IMR-90 (cell line): ENCODE measurements at regions not wholly inside any gene's neighbourhood (a gene's known extent, or its start where the extent isn't known, plus 50 kb on each side); places are given as distances from the start of the nearest gene placed in this dataset.

Experiments
- ATAC-seq: fragments of 200-7000 bp; cut with Tn5 transposase; 2 replicates; pipeline ENCODE4 v1.9.1; 2020; ENCODE audit warnings: low read depth, mild to moderate bottlenecking, moderate library complexity
- BruUV-seq: library from RNA; stranded (reverse); fragments of 400-500 nt; replicated peaks from 2 replicates; lab custom pipeline; 2021; lab: Mats Ljungman, UMichigan
- CTCF ChIA-PET: fragments of 300-600 bp; formaldehyde crosslinking; extraction: SDS; loops from one replicate; lab custom pipeline; 2021; ENCODE audit warnings: antibody characterized with exemption; lab: Yijun Ruan, JAX
- POLR2A ChIA-PET: fragments of 300-600 bp; sonication (Branson Sonifier 250); formaldehyde crosslinking; loops from one replicate; lab custom pipeline; 2022; ENCODE audit warnings: antibody characterized with exemption; ENCODE audit not compliant: unreplicated experiment; lab: Charles Lee
- DNase-seq: peaks from one replicate; pipeline ENCODE4 v3.0.0; 2013
- H2AFZ ChIP-seq: replicated peaks from 2 replicates; pipeline ENCODE3; 2013; ENCODE audit warnings: low read length, mild to moderate bottlenecking; ENCODE audit not compliant: poor library complexity
- H2AK5ac ChIP-seq: 2 replicates; pipeline ENCODE4 v1.6.1; 2013; ENCODE audit warnings: low read depth, low read length, inconsistent platforms
- H2AK9ac ChIP-seq: replicated peaks from 2 replicates; pipeline ENCODE3; 2013; ENCODE audit warnings: mild to moderate bottlenecking, low read depth, low read length, moderate library complexity; ENCODE audit not compliant: poor library complexity
- H2BK120ac ChIP-seq: 2 replicates; pipeline ENCODE4 v1.6.1; 2013; ENCODE audit warnings: low read depth, low read length, inconsistent platforms
- H2BK15ac ChIP-seq: 3 replicates; pipeline ENCODE4 v1.6.1; 2013; ENCODE audit warnings: low read depth, low read length, inconsistent platforms
- H2BK20ac ChIP-seq: 2 replicates; pipeline ENCODE4 v1.6.1; 2013; ENCODE audit warnings: low read depth, mild to moderate bottlenecking, inconsistent platforms, low read length, moderate library complexity
- H2BK5ac ChIP-seq: 2 replicates; pipeline ENCODE4 v1.6.1; 2013; ENCODE audit warnings: mild to moderate bottlenecking, low read depth, low read length, inconsistent platforms; ENCODE audit not compliant: poor library complexity, severe bottlenecking
- H3K14ac ChIP-seq: replicated peaks from 2 replicates; pipeline ENCODE4 v1.6.1; 2013; ENCODE audit warnings: low read depth, low read length, inconsistent platforms
- H3K18ac ChIP-seq: 2 replicates; pipeline ENCODE4 v1.6.1; 2013; ENCODE audit warnings: low read depth, low read length, control low read depth
- H3K23ac ChIP-seq: 2 replicates; pipeline ENCODE4 v1.6.1; 2013; ENCODE audit warnings: low read depth, low read length, inconsistent platforms
- H3K27ac ChIP-seq: 2 replicates; pipeline ENCODE4 v1.5.1; 2013; ENCODE audit warnings: mild to moderate bottlenecking, control low read depth, low read length; ENCODE audit not compliant: insufficient read depth
- H3K27me3 ChIP-seq: 2 replicates; pipeline ENCODE4 v1.6.1; 2013; ENCODE audit warnings: low read length; ENCODE audit not compliant: control insufficient read depth, insufficient read depth
- H3K36me3 ChIP-seq: 2 replicates; pipeline ENCODE4 v1.6.1; 2013; ENCODE audit warnings: low read length, mixed read lengths; ENCODE audit not compliant: control insufficient read depth, insufficient read depth
- H3K4ac ChIP-seq: 2 replicates; pipeline ENCODE4 v1.6.1; 2013; ENCODE audit warnings: low read depth, low read length, inconsistent platforms
- H3K4me1 ChIP-seq: 2 replicates; pipeline ENCODE4 v1.6.1; 2013; ENCODE audit warnings: low read length, mixed read lengths; ENCODE audit not compliant: control insufficient read depth, insufficient read depth
- H3K4me2 ChIP-seq: 2 replicates; pipeline ENCODE4 v1.6.1; 2013; ENCODE audit warnings: low read depth, mild to moderate bottlenecking, control low read depth, low read length, moderate library complexity
- H3K4me3 ChIP-seq: 2 replicates; pipeline ENCODE4 v1.5.1; 2013; ENCODE audit warnings: low read depth, mild to moderate bottlenecking, control low read depth, low read length, moderate library complexity; ENCODE audit not compliant: insufficient read depth
- H3K56ac ChIP-seq: 2 replicates; pipeline ENCODE4 v1.6.1; 2013; ENCODE audit warnings: low read length, inconsistent platforms; ENCODE audit not compliant: insufficient read depth; ENCODE audit errors: extremely low read depth
- H3K79me1 ChIP-seq, 2 experiments: 2 replicates each; pipeline ENCODE4 v1.6.1; 2013; ENCODE audit warnings: low read length in 2 of 2, inconsistent platforms in 1 of 2, low read depth in 1 of 2
- H3K9ac ChIP-seq: 2 replicates; pipeline ENCODE4 v1.6.1; 2013; ENCODE audit warnings: low read depth, low read length, control low read depth
- H3K9me1 ChIP-seq: 2 replicates; pipeline ENCODE4 v1.6.1; 2013; ENCODE audit warnings: low read length, inconsistent platforms; ENCODE audit not compliant: insufficient read depth
- H3K9me3 ChIP-seq: 2 replicates; pipeline ENCODE4 v1.6.1; 2013; ENCODE audit warnings: low read length; ENCODE audit not compliant: control insufficient read depth, insufficient read depth
- H4K20me1 ChIP-seq: 2 replicates; pipeline ENCODE4 v1.6.1; 2013; ENCODE audit warnings: low read length, inconsistent platforms; ENCODE audit not compliant: insufficient read depth
- H4K5ac ChIP-seq: 2 replicates; pipeline ENCODE4 v1.6.1; 2013; ENCODE audit warnings: mild to moderate bottlenecking, low read depth, low read length, control low read depth
- H4K8ac ChIP-seq, 2 experiments: 2 replicates each; pipeline ENCODE4 v1.6.1; 2013; ENCODE audit warnings: low read depth in 2 of 2, low read length in 2 of 2, control low read depth in 1 of 2, inconsistent platforms in 1 of 2
- H4K91ac ChIP-seq: 2 replicates; pipeline ENCODE4 v1.6.1; 2013; ENCODE audit warnings: low read depth, low read length, inconsistent platforms; ENCODE audit not compliant: insufficient read depth
- BHLHE40 ChIP-seq: fragments of 150-350 bp; IDR thresholded peaks from 2 replicates; pipeline ENCODE4 v1.6.1; 2016; ENCODE audit warnings: mild to moderate bottlenecking, low read depth, low read length
- CEBPB ChIP-seq: IDR thresholded peaks from 2 replicates; pipeline ENCODE4 v1.6.1; 2012; ENCODE audit warnings: low read depth, low read length, improper control_type of control experiment
- CHD1 ChIP-seq: IDR thresholded peaks from 2 replicates; pipeline ENCODE4 v1.6.1; 2012; ENCODE audit warnings: low read depth, low read length, improper control_type of control experiment
- CTCF ChIP-seq: conservative IDR thresholded peaks from 2 replicates; pipeline ENCODE4 v1.5.1; 2012; ENCODE audit warnings: mild to moderate bottlenecking, low read depth, low read length, improper control_type of control experiment
- FOS ChIP-seq: fragments of 150-350 bp; IDR thresholded peaks from 2 replicates; pipeline ENCODE4 v1.6.1; 2016; ENCODE audit warnings: low read depth, low read length
- MAFK ChIP-seq: IDR thresholded peaks from 2 replicates; pipeline ENCODE4 v1.6.1; 2012; ENCODE audit warnings: low read depth, low read length, improper control_type of control experiment
- MAZ ChIP-seq: IDR thresholded peaks from 2 replicates; pipeline ENCODE4 v1.6.1; 2012; ENCODE audit warnings: low read depth, mild to moderate bottlenecking, low read length, improper control_type of control experiment, moderate library complexity, borderline replicate concordance
- MXI1 ChIP-seq: IDR thresholded peaks from 2 replicates; pipeline ENCODE4 v1.6.1; 2012; ENCODE audit warnings: low read depth, mild to moderate bottlenecking, low read length, moderate library complexity, borderline replicate concordance
- NFE2L2 ChIP-seq: fragments of 150-350 bp; IDR thresholded peaks from 2 replicates; pipeline ENCODE4 v1.6.1; 2016; ENCODE audit warnings: low read depth, mild to moderate bottlenecking, low read length
- POLR2A ChIP-seq: IDR thresholded peaks from 2 replicates; pipeline ENCODE4 v1.6.1; 2012; ENCODE audit warnings: mild to moderate bottlenecking, low read depth, low read length
- RAD21 ChIP-seq: IDR thresholded peaks from 2 replicates; pipeline ENCODE4 v1.6.1; 2012; ENCODE audit warnings: low read length, improper control_type of control experiment
- RCOR1 ChIP-seq: IDR thresholded peaks from 2 replicates; pipeline ENCODE4 v1.6.1; 2012; ENCODE audit warnings: mild to moderate bottlenecking, low read length, improper control_type of control experiment; ENCODE audit not compliant: insufficient replicate concordance
- RFX5 ChIP-seq: IDR thresholded peaks from 2 replicates; pipeline ENCODE4 v1.8.0; 2012; ENCODE audit warnings: low read depth, mild to moderate bottlenecking, low read length, moderate library complexity
- SMC3 ChIP-seq: fragments of 150-350 bp; IDR thresholded peaks from 2 replicates; pipeline ENCODE4 v1.6.1; 2016; ENCODE audit warnings: low read depth, mild to moderate bottlenecking, antibody characterized with exemption, low read length, moderate library complexity
- USF2 ChIP-seq: fragments of 150-350 bp; IDR thresholded peaks from 2 replicates; pipeline ENCODE4 v1.6.1; 2017; ENCODE audit warnings: mild to moderate bottlenecking, antibody characterized with exemption, low read length, low read depth
- WGBS, 2 experiments: methylation state at CpG; one replicate each; pipeline versions ENCODE4 v1.1.5 to v1.1.7; 2013; ENCODE audit warnings: missing lambda C conversion rate in 2 of 2; ENCODE audit not compliant: insufficient read length in 1 of 2; ENCODE audit errors: extremely low coverage in 2 of 2; 5-methylcytosine and 5-hydroxymethylcytosine counted together
- dilution Hi-C: fragments of 300-500 bp; cut with HindIII; formaldehyde crosslinking; loops from one replicate; pipeline ENCODE4 v1.14.3; 2018; ENCODE audit warnings: low sequenced_read_pairs; ENCODE audit not compliant: unreplicated experiment
- in situ Hi-C: fragments of 300-500 bp; cut with MboI; formaldehyde crosslinking; loops from 3 replicates; pipeline ENCODE4 v1.14.3; 2019; ENCODE audit warnings: low sequenced_read_pairs, inconsistent platforms, mixed read lengths
- intact Hi-C: fragments of 100-400 bp; cut with micrococcal nuclease; formaldehyde crosslinking; loops from 2 replicates; pipeline ENCODE4 v1.10.0; 2022
- TF ChIP-seq, protein P1 (sequence below): fragments of 150-350 bp; IDR thresholded peaks from 2 replicates; pipeline ENCODE4 v1.6.1; 2016; ENCODE audit warnings: low read depth, mild to moderate bottlenecking, low read length, moderate library complexity, borderline replicate concordance

- POLR2A ChIA-PET: no interaction called here
Observed at GRCh38 chr14:58724206-58724605, 86.4 kb downstream of the DACT1 start.

More at GRCh38 chr14:58724206-58724605, 86.4 kb downstream of the DACT1 start:
- no peak overlapping the region for H3K27ac ChIP-seq
- H3K56ac ChIP-seq: no peak overlapping the region
- H2AK9ac ChIP-seq: no peak overlapping the region
- peak overlapping the region; percentile 58; the same call in 1 of the 2 replicates for H3K18ac ChIP-seq
- H3K27me3 ChIP-seq: no peaks in the 10 kb centered on the region
- H3K4me3 ChIP-seq: no peak overlapping the region
- no peaks in the 10 kb centered on the region for H3K36me3 ChIP-seq
- H2BK20ac ChIP-seq: no peak overlapping the region
- H3K79me1 ChIP-seq: no peaks in the 10 kb centered on the region
- H4K91ac ChIP-seq: no peak overlapping the region
- no TSS peak for BruUV-seq
- H3K4me1 ChIP-seq: peaks cover 4% of the 10 kb centered on the region; the same call in 1 of the 2 replicates
- no peak overlapping the region for H2BK120ac ChIP-seq
- DNase-seq: no peak
- dilution Hi-C loops (no loop called here), intact Hi-C loops (no loop called here), in situ Hi-C loops (no loop called here)
- H3K9me1 ChIP-seq: no peaks in the 10 kb centered on the region
- no peak overlapping the region for H4K8ac ChIP-seq
- no peak overlapping the region for H2BK5ac ChIP-seq
- H3K14ac ChIP-seq: no peak overlapping the region
- no peaks in the 10 kb centered on the region for H4K20me1 ChIP-seq
- H2BK15ac ChIP-seq: no peak overlapping the region
- no CpG with 5 or more reads among the region's 2 CpGs for WGBS, 2 experiments
- H3K9ac ChIP-seq: no peak overlapping the region
- no peak overlapping the region for H3K23ac ChIP-seq
- no peak overlapping the region for H2AK5ac ChIP-seq
- H2AFZ ChIP-seq: no peak overlapping the region
- no peak for ATAC-seq
- H3K4me2 ChIP-seq: no peak overlapping the region
- H3K9me3 ChIP-seq: no peaks in the 10 kb centered on the region
- no peak overlapping the region; the same call in 1 of the 2 replicates for H4K5ac ChIP-seq
- TF ChIP-seq RFX5: no peak
- no peak for TF ChIP-seq USF2
- no peak for TF ChIP-seq MAZ
- no peak for TF ChIP-seq CHD1
- no peak for TF ChIP-seq CTCF
- no peak for TF ChIP-seq FOS
- no peak for TF ChIP-seq RCOR1
- TF ChIP-seq, protein P1, sequence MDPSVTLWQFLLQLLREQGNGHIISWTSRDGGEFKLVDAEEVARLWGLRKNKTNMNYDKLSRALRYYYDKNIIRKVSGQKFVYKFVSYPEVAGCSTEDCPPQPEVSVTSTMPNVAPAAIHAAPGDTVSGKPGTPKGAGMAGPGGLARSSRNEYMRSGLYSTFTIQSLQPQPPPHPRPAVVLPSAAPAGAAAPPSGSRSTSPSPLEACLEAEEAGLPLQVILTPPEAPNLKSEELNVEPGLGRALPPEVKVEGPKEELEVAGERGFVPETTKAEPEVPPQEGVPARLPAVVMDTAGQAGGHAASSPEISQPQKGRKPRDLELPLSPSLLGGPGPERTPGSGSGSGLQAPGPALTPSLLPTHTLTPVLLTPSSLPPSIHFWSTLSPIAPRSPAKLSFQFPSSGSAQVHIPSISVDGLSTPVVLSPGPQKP: no peak
- TF ChIP-seq SMC3: no peak
- TF ChIP-seq RAD21: no peak
- TF ChIP-seq MXI1: no peak
- no peak for TF ChIP-seq NFE2L2
- TF ChIP-seq CEBPB: no peak
- TF ChIP-seq POLR2A: no peak
- no peak for TF ChIP-seq BHLHE40
- no peak for TF ChIP-seq MAFK
- CTCF ChIA-PET: no interaction called here
- H3K4ac ChIP-seq: peak overlapping the region; percentile 39; the same call in 1 of the 2 replicates
